22Rv1 (cell line): ENCODE measurements at regions not wholly inside any gene's neighbourhood (a gene's known extent, or its start where the extent isn't known, plus 50 kb on each side); places are given as distances from the start of the nearest gene placed in this dataset.

Experiments
- H3K27ac ChIP-seq: fragments of 450-650 bp; 2 replicates; pipeline ENCODE4 v1.5.1; 2017
- CTCF ChIP-seq: fragments of 450-650 bp; IDR thresholded peaks from 2 replicates; pipeline ENCODE4 v1.5.1; 2017; ENCODE audit warnings: mild to moderate bottlenecking
- ZFX ChIP-seq: fragments of 450-650 bp; IDR thresholded peaks from 2 replicates; pipeline ENCODE4 v1.6.1; 2017; ENCODE audit warnings: antibody characterized with exemption, borderline replicate concordance

DNA sequence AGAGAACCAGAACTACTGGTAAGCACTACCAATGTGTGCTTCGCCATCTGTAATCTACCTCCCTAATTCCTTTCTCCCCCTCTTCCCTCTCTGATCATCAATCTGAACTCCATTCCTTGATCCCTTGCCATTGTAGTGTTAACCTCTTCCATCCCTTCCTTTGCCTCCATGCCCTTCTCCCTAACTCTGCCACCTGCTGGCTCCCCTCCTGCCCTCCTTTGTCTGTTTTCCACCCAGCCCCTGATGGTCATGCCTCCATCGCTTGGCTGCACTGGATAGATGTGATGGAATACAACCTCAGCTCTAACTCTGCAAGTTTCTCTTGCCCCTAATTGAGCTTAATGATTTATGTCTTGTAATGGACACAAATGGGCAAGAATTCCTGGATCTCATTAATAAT is 108.2 kb upstream of the ASIC2 start:
- no peak overlapping the region for H3K27ac ChIP-seq
- no peak for TF ChIP-seq ZFX
- TF ChIP-seq CTCF, result no peak

- H3K27ac ChIP-seq, result no peak overlapping the region
- TF ChIP-seq ZFX, result no peak
- no peak for TF ChIP-seq CTCF
Measured at GRCh38 chr17:33403194-33403593, 110.1 kb upstream of the ASIC2 start.

DNA sequence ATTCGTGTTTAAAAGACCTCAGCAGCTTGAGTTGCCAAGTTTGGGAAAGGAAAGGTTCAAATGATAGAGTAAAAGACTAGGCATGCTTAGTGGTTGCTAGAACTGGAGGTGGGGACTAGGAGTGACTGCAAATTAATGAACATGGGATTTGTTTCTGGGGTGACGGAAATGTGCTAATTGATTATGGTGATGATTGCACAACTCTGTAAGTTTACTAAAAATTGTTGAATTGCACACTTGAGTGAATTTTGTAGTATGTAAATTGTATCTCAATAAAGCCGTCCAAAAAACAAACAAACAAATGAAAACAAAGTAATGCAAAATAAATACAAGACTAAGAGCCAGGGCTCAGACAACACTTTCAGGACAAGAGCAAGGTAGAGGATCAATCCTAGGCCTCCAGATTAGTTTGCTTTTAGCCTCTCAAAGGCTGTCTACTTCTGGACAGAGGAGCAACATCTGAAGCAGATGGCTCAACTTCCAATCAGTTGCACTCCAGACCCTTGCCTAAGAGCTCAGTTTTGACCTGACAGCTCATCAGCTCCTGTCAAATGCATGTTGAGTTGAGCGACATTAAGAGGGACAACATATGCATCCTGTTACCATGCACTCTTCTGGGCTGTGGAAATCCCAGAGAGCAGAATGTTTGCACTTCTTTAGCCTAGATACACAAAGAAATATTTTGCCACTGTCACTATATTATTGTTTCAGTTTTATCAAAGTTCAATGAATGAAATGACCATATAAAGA is 111.2 kb upstream of the ASIC2 start:
- TF ChIP-seq CTCF (no peak), ZFX (no peak)
- no peak overlapping the region for H3K27ac ChIP-seq

GRCh38 chr17:33416131-33416530 is 123.0 kb upstream of the ASIC2 start:
- TF ChIP-seq CTCF (no peak), ZFX (no peak)
- H3K27ac ChIP-seq, result no peak overlapping the region

- TF ChIP-seq ZFX (no peak), CTCF (no peak)
- no peak overlapping the region for H3K27ac ChIP-seq
Measured at GRCh38 chr17:33421933-33422332, 128.8 kb upstream of the ASIC2 start.

DNA sequence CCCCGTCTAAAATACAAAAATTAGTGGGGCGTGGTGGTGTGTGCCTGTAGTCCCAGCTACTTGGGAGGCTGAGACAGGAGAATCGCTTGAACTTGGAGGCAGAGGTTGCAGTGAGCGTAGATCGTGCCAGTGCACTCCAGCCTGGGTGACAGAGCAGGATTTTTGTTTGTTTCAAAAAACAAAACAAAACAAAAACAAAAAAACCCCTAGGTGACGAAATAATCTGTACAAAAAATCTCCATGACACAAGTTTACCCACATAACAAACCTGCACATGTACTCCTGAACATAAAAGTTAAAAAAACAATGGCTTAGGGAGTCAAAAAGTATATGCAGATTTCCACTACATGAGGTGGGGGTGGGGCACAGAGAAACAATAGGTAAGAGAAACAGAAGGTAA is 140.5 kb upstream of the ASIC2 start:
- TF ChIP-seq ZFX (no peak), CTCF (no peak)
- H3K27ac ChIP-seq, result no peak overlapping the region

- H3K27ac ChIP-seq, result no peak overlapping the region
- TF ChIP-seq ZFX, result no peak
- TF ChIP-seq CTCF, result no peak
Measured at GRCh38 chr17:33434841-33435240, 141.7 kb upstream of the ASIC2 start.
